GM18517 (cell line): ENCODE measurements at regions not wholly inside any gene's neighbourhood (a gene's known extent, or its start where the extent isn't known, plus 50 kb on each side); places are given as distances from the start of the nearest gene placed in this dataset.
"Not testable (repeated sequence)": the region's sequence is repeated elsewhere in the genome, so short reads cannot be mapped to it uniquely, and the experiment has no call there.

Experiments used
- ATAC-seq: cut with Tn5 transposase; IDR thresholded peaks from one replicate; pipeline ENCODE4 v1.9.1; 2021; ENCODE audit warnings: mild to moderate bottlenecking, moderate library complexity; ENCODE audit not compliant: unreplicated experiment

- no peak for ATAC-seq
Observed at GRCh38 chr18:67455890-67456501, 60.5 kb downstream of the DSEL start.

DNA sequence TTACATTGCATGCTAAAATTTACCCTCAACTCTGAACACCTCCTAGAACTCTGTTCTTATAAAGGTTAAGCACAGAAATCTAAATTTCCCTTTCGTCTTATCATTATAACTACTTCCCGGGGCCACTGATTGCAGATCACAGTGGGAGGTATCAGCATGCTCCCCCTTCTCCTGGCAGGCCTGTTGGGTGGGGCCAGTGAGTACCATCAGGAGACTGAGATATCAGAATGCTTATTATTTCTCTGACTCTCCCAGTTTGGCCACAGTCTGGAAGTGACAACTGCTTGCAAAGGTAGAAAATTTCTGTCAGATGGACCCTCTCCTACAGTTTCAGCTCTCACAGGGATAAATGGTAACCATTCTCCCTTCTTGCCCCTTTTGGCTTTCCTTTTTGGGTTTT is 62.6 kb downstream of the DSEL start:
- ATAC-seq, result no peak

DNA sequence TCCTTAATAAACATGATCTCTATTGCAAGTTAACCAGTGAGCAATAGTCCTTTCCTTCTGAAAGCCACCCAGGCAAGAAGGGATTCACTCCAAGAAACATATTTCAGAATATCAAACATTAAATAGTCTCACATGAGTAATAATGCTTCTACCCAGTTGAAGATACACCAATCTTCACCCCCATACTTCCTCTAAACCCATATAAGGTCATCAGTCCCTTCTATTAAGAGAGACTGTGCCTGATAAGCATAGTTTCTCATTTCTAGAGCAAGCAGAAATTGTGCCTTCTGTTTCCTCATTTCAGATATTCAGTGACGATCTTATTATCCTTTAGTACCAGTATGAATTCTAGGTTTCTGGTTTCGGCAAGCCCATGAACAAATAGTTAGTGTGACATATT is 64.6 kb downstream of the DSEL start:
- ATAC-seq, result no peak

GRCh38 chr18:67451101-67451500 is 65.4 kb downstream of the DSEL start:
- not testable (repeated sequence) for ATAC-seq

- ATAC-seq, result no peak
Observed at GRCh38 chr18:67433971-67434370, 82.5 kb downstream of the DSEL start.

DNA sequence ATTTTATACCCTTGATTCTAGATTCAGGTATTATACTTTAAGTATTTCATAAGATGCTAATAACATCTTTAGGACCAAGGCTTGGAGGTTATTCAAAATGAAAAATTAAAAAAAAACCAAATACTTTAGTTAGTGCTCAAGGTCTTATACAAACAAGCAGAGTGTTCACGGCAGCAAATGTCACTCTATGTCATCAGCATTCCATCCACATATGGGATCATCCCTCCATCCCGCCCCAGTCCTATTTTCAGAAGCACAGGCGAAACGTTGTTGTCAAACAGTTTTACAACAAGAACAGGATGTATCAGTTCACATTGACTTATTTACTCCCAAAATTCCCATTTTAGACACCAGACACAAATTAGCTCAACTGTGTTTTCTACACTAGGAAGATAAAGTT is 83.7 kb downstream of the DSEL start:
- ATAC-seq, result no peak

GRCh38 chr18:67428805-67429204 is 87.7 kb downstream of the DSEL start:
- ATAC-seq, result no peak

GRCh38 chr18:67428158-67428557 is 88.4 kb downstream of the DSEL start:
- no peak for ATAC-seq

GRCh38 chr18:67426486-67426885 is 90.0 kb downstream of the DSEL start:
- ATAC-seq, result no peak

DNA sequence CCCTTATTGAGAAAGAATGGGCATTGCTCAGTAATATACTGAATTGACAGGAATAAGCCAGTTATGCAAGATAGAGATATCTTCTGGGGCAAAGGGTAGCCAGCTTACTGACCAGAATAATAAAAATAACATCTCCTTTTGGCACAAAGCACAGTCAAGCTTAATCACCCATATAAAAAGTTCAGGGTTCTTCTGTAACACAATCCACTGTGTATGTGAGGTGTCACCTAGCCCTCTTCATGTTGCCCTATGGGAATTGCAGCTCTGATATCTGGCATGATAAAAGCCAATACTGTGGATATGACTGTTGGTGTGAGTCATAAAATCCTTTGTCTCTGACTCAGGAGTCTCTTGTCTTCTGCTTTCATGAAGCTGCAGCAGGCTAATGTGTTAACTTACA is 90.8 kb downstream of the DSEL start:
- ATAC-seq, result no peak

DNA sequence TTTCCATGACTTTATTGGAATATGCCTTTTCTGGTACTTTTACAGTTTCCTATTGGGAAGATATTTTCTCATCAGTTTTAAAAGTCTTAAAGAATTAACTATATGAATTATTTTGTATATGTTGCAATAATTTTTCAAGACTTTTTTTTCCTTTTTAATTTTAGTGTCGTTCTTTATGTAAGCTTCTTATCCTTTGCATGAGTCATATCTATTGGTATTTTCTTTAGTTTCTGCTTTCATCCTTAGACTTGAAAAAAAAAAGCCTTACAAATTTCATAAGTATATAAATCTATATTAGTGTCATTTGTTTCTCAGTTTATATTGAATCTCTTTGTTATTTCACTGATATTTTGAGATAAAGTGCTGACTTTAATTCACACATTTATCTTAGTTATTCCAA is 94.9 kb downstream of the DSEL start:
- no peak for ATAC-seq

- peak; percentile 75 for ATAC-seq
Observed at GRCh38 chr18:67417864-67418523, 98.5 kb downstream of the DSEL start.

GRCh38 chr18:67411116-67411515 is 105.4 kb downstream of the DSEL start:
- no peak for ATAC-seq

GRCh38 chr18:67410075-67411070 is 106.1 kb downstream of the DSEL start:
- ATAC-seq, result no peak

GRCh38 chr18:67408240-67408639 is 108.3 kb downstream of the DSEL start:
- no peak for ATAC-seq

- no peak for ATAC-seq
Observed at GRCh38 chr18:67406714-67407113, 109.8 kb downstream of the DSEL start.

GRCh38 chr18:67402543-67402942 is 114.0 kb downstream of the DSEL start:
- ATAC-seq, result no peak

DNA sequence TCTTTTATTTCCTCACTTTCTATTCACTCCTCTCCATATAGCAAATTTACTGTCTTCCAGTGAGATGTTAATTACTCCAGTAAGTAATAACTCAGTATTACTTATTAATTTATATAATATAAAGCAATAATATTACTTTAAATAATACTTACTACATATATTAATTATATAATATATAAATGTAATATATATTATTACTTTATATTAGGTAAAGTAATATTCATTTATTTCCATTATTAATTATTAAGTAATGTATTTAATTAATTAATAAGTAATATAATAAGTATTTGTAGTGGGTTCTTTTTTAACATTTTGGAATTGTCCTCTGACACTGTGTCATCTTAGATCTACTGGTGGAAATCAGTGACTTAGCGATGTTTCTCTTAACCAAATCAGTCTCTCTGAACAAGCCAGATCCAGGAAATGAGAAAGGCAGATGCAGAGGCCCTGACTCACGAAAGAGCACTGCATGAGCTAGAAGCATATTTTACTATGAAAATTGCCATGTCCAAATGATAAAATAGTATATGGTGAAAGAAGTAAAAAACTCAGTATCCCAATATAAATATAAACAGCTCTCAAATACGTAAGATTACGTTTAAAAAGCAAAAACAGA is 115.9 kb downstream of the DSEL start:
- ATAC-seq, result no peak

GRCh38 chr18:67386032-67386431 is 130.5 kb downstream of the DSEL start:
- no peak for ATAC-seq

- ATAC-seq, result no peak
Observed at GRCh38 chr18:67385455-67385854, 131.1 kb downstream of the DSEL start.

GRCh38 chr18:67384057-67384456 is 132.5 kb downstream of the DSEL start:
- not testable (repeated sequence) for ATAC-seq
